GM18867 (cell line): ENCODE measurements at regions not wholly inside any gene's neighbourhood (a gene's known extent, or its start where the extent isn't known, plus 50 kb on each side); places are given as distances from the start of the nearest gene placed in this dataset.
A peak's percentile ranks its signal among the peaks of the same experiment; 100 is the strongest.
"Not testable (repeated sequence)": the region's sequence is repeated elsewhere in the genome, so short reads cannot be mapped to it uniquely, and the experiment has no call there.

Source experiments
- ATAC-seq: cut with Tn5 transposase; IDR thresholded peaks from one replicate; pipeline ENCODE4 v1.9.1; 2021; ENCODE audit warnings: mild to moderate bottlenecking, moderate library complexity; ENCODE audit not compliant: unreplicated experiment

DNA sequence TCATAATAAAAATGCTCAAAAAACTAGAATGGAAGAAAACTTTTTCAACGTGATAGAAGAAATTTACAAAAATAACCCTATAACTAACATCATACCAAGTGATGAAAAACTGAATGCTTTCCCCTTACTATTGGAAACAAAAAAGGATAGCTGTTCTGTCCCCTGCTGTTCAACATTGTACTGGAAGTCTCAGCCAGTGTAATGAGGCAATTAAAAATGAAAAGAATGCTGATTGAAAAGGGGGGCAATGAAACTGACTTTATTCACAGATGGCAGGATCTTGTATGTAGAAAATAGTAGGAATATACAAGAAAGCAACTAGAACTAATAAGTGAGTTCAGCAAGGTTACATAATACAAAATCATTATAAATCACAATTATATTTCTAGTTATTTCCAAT, 337.9 kb upstream of the KITLG start:
- ATAC-seq = no peak

DNA sequence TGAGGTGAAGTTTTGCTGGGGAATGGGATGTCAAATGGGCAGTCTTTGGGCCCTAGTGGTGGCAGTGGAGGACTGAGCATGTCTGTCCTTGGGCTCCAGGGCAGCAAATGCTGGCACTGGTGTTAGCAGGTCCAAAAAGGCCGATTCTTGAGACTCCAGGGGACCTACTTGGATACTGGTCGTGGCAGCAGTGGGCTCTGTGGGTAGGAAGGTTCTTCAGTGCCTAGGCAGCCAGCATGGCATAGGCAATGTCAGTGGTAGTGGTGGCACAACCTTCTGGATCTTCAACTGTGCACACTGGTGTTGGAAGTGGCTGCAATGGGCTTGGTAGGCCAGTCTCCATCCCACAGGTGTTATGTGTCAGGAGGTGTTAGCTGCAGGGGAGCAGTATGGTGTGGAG, 334.7 kb upstream of the KITLG start:
- no peak for ATAC-seq

DNA sequence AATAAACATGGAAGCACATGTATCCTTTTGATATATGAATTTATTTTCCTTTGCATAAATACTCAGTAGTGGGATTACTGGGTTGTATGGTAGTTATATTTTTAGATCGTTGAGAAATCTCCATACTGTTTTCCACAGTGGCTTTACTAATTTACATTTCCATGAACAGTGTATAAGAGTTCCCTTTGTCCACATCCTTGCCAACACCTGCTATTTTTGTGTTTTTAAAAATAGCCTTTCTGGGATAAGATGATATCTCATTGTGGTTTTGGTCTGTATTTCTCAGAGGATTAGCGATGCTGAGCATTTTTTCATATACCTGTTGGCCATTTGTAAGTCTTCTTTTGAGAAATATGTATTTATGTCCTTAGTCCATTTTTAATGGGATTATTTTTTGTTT, 329.2 kb upstream of the KITLG start:
- ATAC-seq = no peak

GRCh38 chr12:88908345-88908744, 328.1 kb upstream of the KITLG start:
- no peak for ATAC-seq

DNA sequence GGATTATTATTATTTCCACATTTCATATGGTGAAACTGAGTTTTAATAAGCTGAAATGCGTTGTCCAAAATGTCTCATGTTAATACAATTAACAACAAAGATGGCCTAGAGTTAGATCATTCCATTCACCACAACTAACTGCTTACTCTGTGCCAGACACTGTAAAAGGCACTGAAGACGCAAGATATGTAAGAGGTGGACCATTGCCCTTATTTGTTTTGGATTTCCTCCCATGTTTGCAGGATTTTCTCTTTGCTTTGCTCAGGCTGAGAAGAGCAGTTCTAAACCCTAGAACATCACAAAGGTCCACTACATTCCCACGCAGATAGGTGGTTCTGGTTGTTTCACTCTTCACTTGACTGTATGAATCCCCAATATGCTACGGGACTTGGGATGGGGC, 324.4 kb upstream of the KITLG start:
- no peak for ATAC-seq

DNA sequence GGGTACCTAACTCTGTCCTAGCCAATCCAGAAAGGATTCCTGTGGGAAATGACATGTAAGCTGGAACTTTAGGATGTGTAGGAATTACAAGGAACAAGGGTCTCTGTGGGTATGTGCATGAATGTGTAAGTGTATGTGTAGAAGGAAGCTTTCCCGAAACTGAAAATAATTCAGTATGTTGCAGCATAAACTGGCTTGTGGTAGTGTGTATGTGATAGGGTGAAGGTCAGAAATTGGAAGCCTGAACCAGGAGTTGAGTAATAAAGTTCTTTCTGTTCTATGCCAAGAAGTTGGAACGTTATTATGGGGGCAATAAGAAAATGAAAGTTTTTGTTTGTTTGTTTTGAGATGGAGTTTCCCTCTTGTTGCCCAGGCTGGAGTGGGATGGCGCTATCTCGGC, 323.1 kb upstream of the KITLG start:
- no peak for ATAC-seq

DNA sequence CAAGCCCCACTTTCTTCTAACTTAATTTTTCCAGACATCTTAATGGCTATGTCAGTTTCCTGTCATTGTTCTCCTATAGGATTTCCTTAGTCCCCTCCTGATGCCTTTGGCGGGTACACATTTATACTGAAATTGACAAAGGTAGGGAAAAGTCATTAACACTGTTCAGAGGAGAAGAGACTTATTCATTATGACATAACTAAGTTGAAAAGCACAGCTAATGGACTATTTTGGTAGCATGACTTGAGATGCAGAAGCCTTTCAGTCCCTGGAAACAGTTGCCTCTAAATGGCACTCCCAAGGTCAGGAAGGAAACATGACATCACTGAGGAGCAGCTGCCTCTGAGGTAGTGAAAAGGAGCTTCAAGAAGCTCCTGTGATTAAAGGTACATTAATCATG, 317.5 kb upstream of the KITLG start:
- ATAC-seq = no peak

DNA sequence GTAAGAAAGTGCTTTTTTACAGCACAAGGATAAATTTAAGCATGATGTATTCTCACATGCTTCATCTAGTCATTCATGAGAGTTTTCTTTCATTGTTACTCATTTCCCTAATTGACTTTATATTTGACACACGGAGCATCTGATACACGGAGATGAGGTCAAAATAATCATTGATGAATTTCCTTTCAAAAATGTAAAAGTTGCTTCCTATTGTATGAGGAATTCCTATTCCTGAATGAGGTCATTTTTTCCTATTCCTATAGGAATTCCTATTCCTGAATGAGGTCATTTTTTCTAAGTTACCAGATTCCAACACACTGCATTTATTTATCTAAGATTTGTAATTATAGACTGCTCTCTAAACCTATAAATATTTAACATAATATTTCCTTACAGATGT, 316.7 kb upstream of the KITLG start:
- ATAC-seq = no peak

DNA sequence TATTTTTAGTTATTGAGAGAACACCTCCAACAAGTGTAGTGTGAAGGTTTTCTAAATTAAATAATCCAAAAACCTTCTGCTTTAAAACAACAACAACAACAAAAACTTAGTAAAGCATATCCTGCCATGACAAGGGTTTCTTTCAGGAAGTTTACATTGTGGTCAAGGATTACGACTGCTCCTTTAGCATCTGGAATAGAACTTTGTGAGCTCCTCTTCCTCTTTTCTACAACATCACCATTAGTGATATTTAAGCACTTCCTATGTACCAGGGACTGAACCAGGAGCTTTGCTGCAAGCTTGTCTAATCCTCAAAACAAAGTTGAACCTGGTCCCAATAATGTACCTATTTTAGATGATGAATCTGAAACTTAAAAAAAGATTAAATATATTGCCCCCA, 315.4 kb upstream of the KITLG start:
- no peak for ATAC-seq

- no peak for ATAC-seq
Observed at GRCh38 chr12:88893801-88894200, 313.5 kb upstream of the KITLG start.

GRCh38 chr12:88891434-88891833, 311.2 kb upstream of the KITLG start:
- ATAC-seq = not testable (repeated sequence)

DNA sequence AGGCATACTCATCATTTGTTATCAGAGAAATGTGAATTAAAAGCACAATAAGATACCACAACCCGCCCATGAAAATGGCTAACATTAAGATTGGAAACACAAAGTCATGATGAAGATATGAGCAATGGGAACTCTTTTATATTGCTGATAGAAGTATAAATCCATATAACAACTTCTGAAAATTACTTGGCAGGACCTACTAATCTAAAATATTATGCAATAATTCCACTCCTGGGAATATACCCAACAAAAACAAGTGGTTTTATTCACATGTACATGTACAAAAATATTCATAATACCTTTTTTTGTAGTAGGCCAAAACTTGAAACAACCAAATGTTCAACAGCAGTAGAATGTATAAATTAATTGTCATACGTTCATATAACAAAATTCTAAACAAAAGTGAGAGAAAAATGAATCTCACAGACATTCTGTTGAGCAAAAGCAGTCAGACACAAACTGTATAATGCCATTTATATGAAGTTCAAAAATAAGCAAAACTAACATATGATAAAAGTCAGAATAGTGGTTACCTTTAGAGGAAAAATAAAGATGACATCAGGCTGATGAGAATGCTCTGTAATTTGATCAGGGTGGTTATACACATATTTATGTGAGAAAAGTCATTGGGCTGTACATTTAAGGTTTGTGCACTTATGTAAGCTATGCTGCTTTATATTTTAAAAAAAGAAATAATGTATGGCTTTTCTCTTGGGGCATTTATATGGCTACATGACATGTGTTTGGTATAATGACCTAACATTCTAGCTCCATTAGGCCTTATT, 309.2 kb upstream of the KITLG start:
- ATAC-seq = no peak

DNA sequence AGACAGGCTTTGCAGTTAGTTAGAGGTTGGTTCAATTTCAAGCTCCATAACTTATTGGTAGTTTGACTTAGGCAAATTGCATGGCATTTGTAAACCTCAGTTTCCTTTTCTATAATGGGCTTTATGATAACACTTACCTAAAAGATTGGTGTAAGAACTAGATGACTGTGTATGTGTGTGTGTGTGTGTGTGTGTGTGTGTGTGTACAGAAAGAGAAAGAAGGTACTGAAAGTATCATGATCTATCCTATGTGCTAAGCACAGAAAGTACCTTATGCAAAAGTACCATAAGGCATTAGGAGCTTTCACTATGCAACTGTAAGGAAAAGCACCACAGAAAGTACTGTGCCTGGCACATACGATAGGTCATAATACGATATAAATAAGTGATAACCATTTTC, 304.3 kb upstream of the KITLG start:
- ATAC-seq = peak; percentile 94

DNA sequence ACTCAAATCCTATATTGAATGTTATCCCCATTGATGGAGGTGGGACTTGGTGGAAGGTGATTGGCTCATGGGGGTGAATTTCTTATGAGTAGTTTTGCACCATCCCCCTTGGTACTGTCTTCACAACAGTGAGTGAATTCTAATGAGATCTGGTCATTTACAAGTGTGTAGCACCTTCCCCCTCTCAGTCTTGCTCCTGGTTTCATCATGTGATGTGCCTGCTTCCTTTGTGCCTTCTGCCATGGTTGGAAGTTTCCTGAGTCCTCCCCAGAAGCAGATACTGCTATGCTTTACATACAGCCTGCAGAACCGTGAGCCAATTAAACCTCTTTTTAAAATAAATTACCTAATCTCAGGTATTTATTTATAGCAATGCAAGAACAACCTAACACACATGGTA, 302.4 kb upstream of the KITLG start:
- ATAC-seq = no peak

DNA sequence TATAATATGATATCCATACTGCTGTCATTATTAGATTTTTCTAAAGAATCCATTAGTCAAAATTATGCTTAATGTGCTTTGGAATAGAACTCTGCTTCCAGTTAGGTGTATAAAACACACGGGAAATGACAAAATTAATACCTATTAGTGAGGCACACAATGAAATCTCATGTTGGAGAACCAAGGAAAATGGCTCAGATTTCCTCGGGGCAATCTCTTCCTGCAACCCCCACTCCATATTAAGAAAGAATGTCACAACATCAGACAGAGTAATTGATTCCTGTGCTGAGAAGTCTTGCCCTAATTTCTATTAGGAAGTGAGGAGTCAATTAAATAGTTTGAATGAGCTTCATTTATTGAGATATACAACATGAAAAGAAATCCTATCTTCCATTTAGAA, 299.8 kb upstream of the KITLG start:
- no peak for ATAC-seq

DNA sequence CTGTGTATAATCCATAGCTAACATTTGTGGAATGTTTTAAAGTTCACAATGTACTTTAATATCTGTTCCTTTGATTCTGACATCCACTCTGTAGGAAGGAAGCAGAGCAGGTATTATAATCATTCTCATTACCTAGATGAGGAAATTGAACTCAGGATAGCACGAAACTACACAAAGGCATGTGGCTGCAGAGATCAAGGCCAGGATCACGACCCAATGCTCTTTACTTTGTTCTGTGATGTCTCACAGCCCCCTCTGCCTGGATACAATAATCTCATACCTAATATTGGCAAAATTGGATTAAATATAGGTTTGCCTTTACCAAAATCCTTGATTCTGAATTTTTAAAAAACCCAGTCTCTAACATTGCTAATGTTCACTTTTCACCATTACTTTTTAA, 298.0 kb upstream of the KITLG start:
- ATAC-seq = no peak

- no peak for ATAC-seq
Observed at GRCh38 chr12:88876857-88877256, 296.6 kb upstream of the KITLG start.

GRCh38 chr12:88870000-88870737, 289.9 kb upstream of the KITLG start:
- no peak for ATAC-seq

DNA sequence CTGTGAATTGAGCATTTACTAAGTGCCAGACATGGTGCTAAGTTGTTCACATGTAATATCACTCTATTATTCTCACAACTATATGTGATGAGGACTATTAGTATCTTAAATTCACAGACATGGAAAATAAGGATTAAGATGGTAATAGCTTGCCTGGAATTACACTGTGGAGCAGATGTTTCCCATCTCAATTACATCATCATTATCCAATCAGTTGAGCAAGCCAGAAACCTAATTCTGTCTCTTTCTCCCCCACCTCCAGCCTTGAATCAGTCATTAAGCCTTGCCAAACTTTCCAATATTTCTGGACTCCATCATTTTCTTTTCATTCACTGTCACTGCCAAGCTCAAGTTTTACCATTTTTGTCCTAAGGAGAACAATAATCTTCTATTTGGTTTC, 287.8 kb upstream of the KITLG start:
- ATAC-seq = no peak

- ATAC-seq = no peak
Observed at GRCh38 chr12:88867510-88867909, 287.2 kb upstream of the KITLG start.

GRCh38 chr12:88866881-88867280, 286.6 kb upstream of the KITLG start:
- no peak for ATAC-seq

DNA sequence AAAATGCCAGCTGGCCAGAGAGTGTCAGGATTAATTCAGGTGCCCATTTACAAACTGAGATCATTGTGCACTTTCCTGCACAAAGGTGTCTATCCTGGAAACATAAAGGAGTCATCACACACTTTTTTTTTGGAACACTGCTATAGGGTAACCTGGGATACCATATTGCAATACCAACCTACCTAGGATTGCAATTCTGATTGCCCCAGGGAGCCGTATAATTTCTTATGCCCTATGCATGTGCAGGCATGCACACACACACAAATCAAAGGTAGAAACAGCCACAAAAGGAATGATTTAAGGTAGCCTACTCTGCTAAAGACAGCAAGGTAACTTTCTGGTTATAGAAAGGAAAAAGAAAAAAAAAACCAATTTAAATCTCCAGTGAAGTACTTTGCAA, 285.3 kb upstream of the KITLG start:
- ATAC-seq = no peak

GRCh38 chr12:88860851-88861250, 280.6 kb upstream of the KITLG start:
- no peak for ATAC-seq
